ENCODE measurements at regions not wholly inside any gene's neighbourhood (a gene's known extent, or its start where the extent isn't known, plus 50 kb on each side); places are given as distances from the start of the nearest gene placed in this dataset.

GRCh38 chr5:82802954-82803353 is 274.2 kb downstream of the TMEM167A start:
- no TSS peak for BruUV-seq (replicated peaks)
- intact Hi-C loops (cut with micrococcal nuclease; ENCODE audit: unreplicated experiment) = no loop called here

GRCh38 chr5:82800826-82801225 is 276.4 kb downstream of the TMEM167A start:
- no TSS peak for BruUV-seq (replicated peaks)
- CTCF ChIA-PET = no interaction called here

More at GRCh38 chr5:82802954-82803353, 274.2 kb downstream of the TMEM167A start:
- H3K4me1 ChIP-seq (ENCODE audit: control insufficient read depth, insufficient read depth, low read length) = no peaks in the 10 kb centered on the region
- in situ Hi-C loops (cut with HindIII; ENCODE audit: low pct_unique_long_range_greater_than_20kb, low sequenced_read_pairs) = no loop called here
- no peaks in the 10 kb centered on the region for H3K36me3 ChIP-seq (ENCODE audit: control insufficient read depth, insufficient read depth, low read length)
- H3K4me3 ChIP-seq (ENCODE audit: low read depth in 2 of 2, low read length in 2 of 2) = no peak overlapping the region
- ChIA-PET CTCF (no interaction called here), POLR2A (no interaction called here)
- H3K27ac ChIP-seq (ENCODE audit: low read length) = no peak overlapping the region
- H3K27me3 ChIP-seq (ENCODE audit: control insufficient read depth, insufficient read depth, low read length) = no peaks in the 10 kb centered on the region
- no peaks in the 10 kb centered on the region for H3K9me3 ChIP-seq (ENCODE audit: control insufficient read depth, insufficient read depth, low read depth, low read length)
- ATAC-seq (no peak), DNase-seq (ENCODE audit: low read depth, low spot score) (no peak)
- no peak for TF ChIP-seq SIN3A (IDR thresholded peaks at IDR 0.05; ENCODE audit: borderline replicate concordance, insufficient read depth, low read depth, low read length)
- no peak for TF ChIP-seq CTCF (IDR thresholded peaks at IDR 0.05)
- no peak for TF ChIP-seq REST (IDR thresholded peaks at IDR 0.05; ENCODE audit: insufficient read depth in 1 of 2, low read depth in 2 of 2, low read length in 1 of 2)
- no peak for TF ChIP-seq POLR2AphosphoS5 (IDR thresholded peaks at IDR 0.05; ENCODE audit: low read depth, low read length)
- TF ChIP-seq TCF7L2 (IDR thresholded peaks at IDR 0.05; ENCODE audit: low read depth, low read length) = no peak

GRCh38 chr5:82799361-82800077 is 277.7 kb downstream of the TMEM167A start:
- no peak for ATAC-seq
- BruUV-seq (replicated peaks) = no TSS peak
- TF ChIP-seq POLR2AphosphoS5 (IDR thresholded peaks at IDR 0.05; ENCODE audit: low read depth, low read length) = no peak
- TF ChIP-seq SIN3A (IDR thresholded peaks at IDR 0.05; ENCODE audit: borderline replicate concordance, insufficient read depth, low read depth, low read length) = no peak
- no peak for TF ChIP-seq CTCF (IDR thresholded peaks at IDR 0.05)
- TF ChIP-seq TCF7L2 (IDR thresholded peaks at IDR 0.05; ENCODE audit: low read depth, low read length) = no peak
- TF ChIP-seq REST (IDR thresholded peaks at IDR 0.05; ENCODE audit: insufficient read depth in 1 of 2, low read depth in 2 of 2, low read length in 1 of 2) = no peak
- H3K27ac ChIP-seq (ENCODE audit: low read length) = no peak overlapping the region
- intact Hi-C loops (cut with micrococcal nuclease; ENCODE audit: unreplicated experiment) (no loop called here), in situ Hi-C loops (cut with HindIII; ENCODE audit: low pct_unique_long_range_greater_than_20kb, low sequenced_read_pairs) (no loop called here)
- ChIA-PET CTCF (no interaction called here), POLR2A (no interaction called here)
- H3K4me1 ChIP-seq (ENCODE audit: control insufficient read depth, insufficient read depth, low read length) = no peaks in the 10 kb centered on the region
- DNase-seq (ENCODE audit: low read depth, low spot score) = no peak
- no peaks in the 10 kb centered on the region for H3K36me3 ChIP-seq (ENCODE audit: control insufficient read depth, insufficient read depth, low read length)
- no peak overlapping the region for H3K4me3 ChIP-seq (ENCODE audit: low read depth in 2 of 2, low read length in 2 of 2)
- no peaks in the 10 kb centered on the region for H3K27me3 ChIP-seq (ENCODE audit: control insufficient read depth, insufficient read depth, low read length)
- H3K9me3 ChIP-seq (ENCODE audit: control insufficient read depth, insufficient read depth, low read depth, low read length) = no peaks in the 10 kb centered on the region

More at GRCh38 chr5:82800826-82801225, 276.4 kb downstream of the TMEM167A start:
- ATAC-seq (no peak), DNase-seq (ENCODE audit: low read depth, low spot score) (no peak)
- Histone ChIP-seq H3K36me3 (ENCODE audit: control insufficient read depth, insufficient read depth, low read length) (no peaks in the 10 kb centered on the region), H3K27me3 (ENCODE audit: control insufficient read depth, insufficient read depth, low read length) (no peaks in the 10 kb centered on the region), H3K9me3 (ENCODE audit: control insufficient read depth, insufficient read depth, low read depth, low read length) (no peaks in the 10 kb centered on the region), H3K4me1 (ENCODE audit: control insufficient read depth, insufficient read depth, low read length) (no peaks in the 10 kb centered on the region), H3K27ac (ENCODE audit: low read length) (no peak overlapping the region), H3K4me3 (ENCODE audit: low read depth in 2 of 2, low read length in 2 of 2) (no peak overlapping the region)
- in situ Hi-C loops (cut with HindIII; ENCODE audit: low pct_unique_long_range_greater_than_20kb, low sequenced_read_pairs) = no loop called here
- POLR2A ChIA-PET = no interaction called here
- intact Hi-C loops (cut with micrococcal nuclease; ENCODE audit: unreplicated experiment) = no loop called here
- no peak for TF ChIP-seq POLR2AphosphoS5 (IDR thresholded peaks at IDR 0.05; ENCODE audit: low read depth, low read length)
- TF ChIP-seq SIN3A (IDR thresholded peaks at IDR 0.05; ENCODE audit: borderline replicate concordance, insufficient read depth, low read depth, low read length) = no peak
